ENCODE measurements at regions not wholly inside any gene's neighbourhood (a gene's known extent, or its start where the extent isn't known, plus 50 kb on each side); places are given as distances from the start of the nearest gene placed in this dataset.
"Not testable (repeated sequence)": the region's sequence is repeated elsewhere in the genome, so short reads cannot be mapped to it uniquely, and the experiment has no call there.

- not testable (repeated sequence) for H3K27ac ChIP-seq; DNase-seq (ENCODE audit: low read depth in 1 of 2, low spot score in 2 of 2)
Observed at GRCh38 chr1:55784941-55785450, 569.8 kb upstream of the USP24 start.

GRCh38 chr1:55781944-55782482 lies 566.8 kb upstream of the USP24 start:
- no peaks in the 10 kb centered on the region for H3K36me3 ChIP-seq
- no peak overlapping the region for H3K27ac ChIP-seq
- peaks cover 6% of the 10 kb centered on the region; the same call in 1 of the 2 replicates for H3K4me1 ChIP-seq (replicated peaks)
- DNase-seq (ENCODE audit: low read depth in 1 of 2, low spot score in 2 of 2), result peak in 1 of 2 experiments; percentile 21
- H3K27me3 ChIP-seq (replicated peaks), result no peaks in the 10 kb centered on the region
- no peaks in the 10 kb centered on the region for H3K9me3 ChIP-seq (replicated peaks)
- H3K4me3 ChIP-seq, result no peak overlapping the region

More at GRCh38 chr1:55784941-55785450, 569.8 kb upstream of the USP24 start:
- H3K27me3 ChIP-seq (replicated peaks); H3K4me1 ChIP-seq (replicated peaks); H3K4me3 ChIP-seq; H3K9me3 ChIP-seq (replicated peaks); H3K36me3 ChIP-seq: not testable (repeated sequence)

GRCh38 chr1:55781003-55781402 lies 565.8 kb upstream of the USP24 start:
- no peak overlapping the region for H3K27ac ChIP-seq
- no peaks in the 10 kb centered on the region for H3K9me3 ChIP-seq (replicated peaks)
- H3K36me3 ChIP-seq, result no peaks in the 10 kb centered on the region
- DNase-seq (ENCODE audit: low read depth in 1 of 2, low spot score in 2 of 2), result no peak
- peaks cover 6% of the 10 kb centered on the region; the same call in 1 of the 2 replicates for H3K4me1 ChIP-seq (replicated peaks)
- H3K27me3 ChIP-seq (replicated peaks), result no peaks in the 10 kb centered on the region
- no peak overlapping the region for H3K4me3 ChIP-seq

GRCh38 chr1:55777545-55777944 lies 562.4 kb upstream of the USP24 start:
- Histone ChIP-seq H3K9me3 (replicated peaks) (no peaks in the 10 kb centered on the region), H3K4me3 (no peak overlapping the region), H3K36me3 (no peaks in the 10 kb centered on the region), H3K27ac (no peak overlapping the region), H3K4me1 (replicated peaks) (peaks cover 6% of the 10 kb centered on the region; the same call in 1 of the 2 replicates), H3K27me3 (replicated peaks) (no peaks in the 10 kb centered on the region)
- no peak for DNase-seq (ENCODE audit: low read depth in 1 of 2, low spot score in 2 of 2)

GRCh38 chr1:55775007-55775406 lies 559.8 kb upstream of the USP24 start:
- H3K36me3 ChIP-seq, result no peaks in the 10 kb centered on the region
- H3K4me3 ChIP-seq, result no peak overlapping the region
- no peaks in the 10 kb centered on the region for H3K9me3 ChIP-seq (replicated peaks)
- DNase-seq (ENCODE audit: low read depth in 1 of 2, low spot score in 2 of 2), result no peak
- H3K27ac ChIP-seq, result no peak overlapping the region
- H3K27me3 ChIP-seq (replicated peaks), result no peaks in the 10 kb centered on the region
- H3K4me1 ChIP-seq (replicated peaks), result no peaks in the 10 kb centered on the region

- Histone ChIP-seq H3K4me1 (replicated peaks) (no peaks in the 10 kb centered on the region), H3K27ac (no peak overlapping the region)
- DNase-seq (ENCODE audit: low read depth in 1 of 2, low spot score in 2 of 2), result no peak
Observed at GRCh38 chr1:55774446-55774845, 559.3 kb upstream of the USP24 start.

GRCh38 chr1:55773211-55773940 lies 558.2 kb upstream of the USP24 start:
- H3K27me3 ChIP-seq (replicated peaks), result no peaks in the 10 kb centered on the region
- H3K36me3 ChIP-seq, result no peaks in the 10 kb centered on the region
- no peak overlapping the region for H3K27ac ChIP-seq
- H3K4me3 ChIP-seq, result no peak overlapping the region
- H3K9me3 ChIP-seq (replicated peaks), result no peaks in the 10 kb centered on the region
- H3K4me1 ChIP-seq (replicated peaks), result no peaks in the 10 kb centered on the region
- no peak for DNase-seq (ENCODE audit: low read depth in 1 of 2, low spot score in 2 of 2)

More at GRCh38 chr1:55774446-55774845, 559.3 kb upstream of the USP24 start:
- no peaks in the 10 kb centered on the region for H3K36me3 ChIP-seq
- no peaks in the 10 kb centered on the region for H3K9me3 ChIP-seq (replicated peaks)
- no peak overlapping the region for H3K4me3 ChIP-seq
- H3K27me3 ChIP-seq (replicated peaks), result no peaks in the 10 kb centered on the region

- no peaks in the 10 kb centered on the region for H3K4me1 ChIP-seq (replicated peaks)
- no peak for DNase-seq (ENCODE audit: low read depth in 1 of 2, low spot score in 2 of 2)
- no peak overlapping the region for H3K4me3 ChIP-seq
- no peak overlapping the region for H3K27ac ChIP-seq
- H3K9me3 ChIP-seq (replicated peaks), result no peaks in the 10 kb centered on the region; the same call in 1 of the 2 replicates
- no peaks in the 10 kb centered on the region for H3K27me3 ChIP-seq (replicated peaks)
- no peaks in the 10 kb centered on the region for H3K36me3 ChIP-seq
Observed at GRCh38 chr1:55768327-55768952, 553.3 kb upstream of the USP24 start.

GRCh38 chr1:55767171-55767570 lies 552.0 kb upstream of the USP24 start:
- Histone ChIP-seq H3K9me3 (replicated peaks) (no peaks in the 10 kb centered on the region; the same call in 1 of the 2 replicates), H3K4me1 (replicated peaks) (no peaks in the 10 kb centered on the region), H3K27me3 (replicated peaks) (no peaks in the 10 kb centered on the region), H3K36me3 (no peaks in the 10 kb centered on the region), H3K27ac (no peak overlapping the region), H3K4me3 (no peak overlapping the region)
- DNase-seq (ENCODE audit: low read depth in 1 of 2, low spot score in 2 of 2), result no peak

GRCh38 chr1:55765505-55765904 lies 550.3 kb upstream of the USP24 start:
- not testable (repeated sequence) for H3K27me3 ChIP-seq (replicated peaks); H3K36me3 ChIP-seq; H3K9me3 ChIP-seq (replicated peaks); H3K4me1 ChIP-seq (replicated peaks); H3K4me3 ChIP-seq; H3K27ac ChIP-seq; DNase-seq (ENCODE audit: low read depth in 1 of 2, low spot score in 2 of 2)

- DNase-seq (ENCODE audit: low read depth in 1 of 2, low spot score in 2 of 2), result no peak
- Histone ChIP-seq H3K36me3 (no peaks in the 10 kb centered on the region), H3K27ac (no peak overlapping the region), H3K27me3 (replicated peaks) (no peaks in the 10 kb centered on the region), H3K9me3 (replicated peaks) (no peaks in the 10 kb centered on the region), H3K4me1 (replicated peaks) (no peaks in the 10 kb centered on the region), H3K4me3 (no peak overlapping the region)
Observed at GRCh38 chr1:55751776-55752175, 536.6 kb upstream of the USP24 start.

GRCh38 chr1:55750628-55750995 lies 535.4 kb upstream of the USP24 start:
- Histone ChIP-seq H3K4me1 (replicated peaks) (no peaks in the 10 kb centered on the region), H3K36me3 (no peaks in the 10 kb centered on the region), H3K9me3 (replicated peaks) (no peaks in the 10 kb centered on the region), H3K27me3 (replicated peaks) (no peaks in the 10 kb centered on the region), H3K4me3 (no peak overlapping the region), H3K27ac (no peak overlapping the region)
- DNase-seq (ENCODE audit: low read depth in 1 of 2, low spot score in 2 of 2), result no peak

GRCh38 chr1:55749975-55750627 lies 534.9 kb upstream of the USP24 start:
- H3K36me3 ChIP-seq, result no peaks in the 10 kb centered on the region
- no peaks in the 10 kb centered on the region for H3K9me3 ChIP-seq (replicated peaks)
- no peak for DNase-seq (ENCODE audit: low read depth in 1 of 2, low spot score in 2 of 2)
- H3K4me3 ChIP-seq, result no peak overlapping the region
- H3K27me3 ChIP-seq (replicated peaks), result no peaks in the 10 kb centered on the region
- no peaks in the 10 kb centered on the region for H3K4me1 ChIP-seq (replicated peaks)
- no peak overlapping the region for H3K27ac ChIP-seq

- DNase-seq (ENCODE audit: low read depth in 1 of 2, low spot score in 2 of 2), result no peak
- no peaks in the 10 kb centered on the region for H3K27me3 ChIP-seq (replicated peaks)
- no peaks in the 10 kb centered on the region for H3K36me3 ChIP-seq
- H3K9me3 ChIP-seq (replicated peaks), result no peaks in the 10 kb centered on the region
- H3K4me1 ChIP-seq (replicated peaks), result no peaks in the 10 kb centered on the region
- H3K4me3 ChIP-seq, result no peak overlapping the region
- no peak overlapping the region for H3K27ac ChIP-seq
Observed at GRCh38 chr1:55747408-55747841, 532.3 kb upstream of the USP24 start.

All from SJSA1 (cell line).